ENCODE measurements at regions not wholly inside any gene's neighbourhood (a gene's known extent, or its start where the extent isn't known, plus 50 kb on each side); places are given as distances from the start of the nearest gene placed in this dataset.
"Not testable (repeated sequence)": the region's sequence is repeated elsewhere in the genome, so short reads cannot be mapped to it uniquely, and the experiment has no call there.

- Histone ChIP-seq H3K27me3 (no peaks in the 10 kb centered on the region), H3K9me3 (no peaks in the 10 kb centered on the region), H3K27ac (no peak overlapping the region), H3K36me3 (no peaks in the 10 kb centered on the region), H3K4me1 (peaks cover 3 to 22% (median 5%) of the 10 kb centered on the region in 4 donors), H3K4me3 (no peak overlapping the region)
- TF ChIP-seq POLR2A (IDR thresholded peaks at IDR 0.05) (no peak), CTCF (IDR thresholded peaks at IDR 0.05) (no peak)
- no peak for DNase-seq
These were observed 62.6 kb upstream of the TMEM97 start for GRCh38 chr17:28256370-28256769.

- H3K27me3 ChIP-seq: no peaks in the 10 kb centered on the region
- no peak overlapping the region for H3K27ac ChIP-seq
- no peak for DNase-seq
- H3K9me3 ChIP-seq: peaks cover 0 to under 1% (median 0%) of the 10 kb centered on the region in 4 donors
- peaks cover under 1 to 18% (median 2%) of the 10 kb centered on the region in 4 donors for H3K4me1 ChIP-seq
- no peak overlapping the region for H3K4me3 ChIP-seq
- TF ChIP-seq POLR2A (IDR thresholded peaks at IDR 0.05) (no peak), CTCF (IDR thresholded peaks at IDR 0.05) (no peak)
- H3K36me3 ChIP-seq: no peaks in the 10 kb centered on the region
These were observed 62.1 kb upstream of the TMEM97 start for GRCh38 chr17:28256881-28257280.

GRCh38 chr17:28258347-28258887 lies 60.6 kb upstream of the TMEM97 start:
- H3K36me3 ChIP-seq: no peaks in the 10 kb centered on the region
- peaks cover 0 to 15% (median 3%) of the 10 kb centered on the region in 4 donors for H3K9me3 ChIP-seq
- TF ChIP-seq POLR2A (IDR thresholded peaks at IDR 0.05) (no peak), CTCF (IDR thresholded peaks at IDR 0.05) (no peak)
- H3K4me1 ChIP-seq: peaks cover 0 to 14% (median 1%) of the 10 kb centered on the region in 4 donors
- DNase-seq: peak in 1 of 3 donors; percentile 50
- H3K27me3 ChIP-seq: no peaks in the 10 kb centered on the region
- no peak overlapping the region for H3K27ac ChIP-seq
- no peak overlapping the region for H3K4me3 ChIP-seq

- DNase-seq: peak in 1 of 3 donors; percentile 8
- TF ChIP-seq POLR2A (IDR thresholded peaks at IDR 0.05) (no peak), CTCF (IDR thresholded peaks at IDR 0.05) (no peak)
- Histone ChIP-seq H3K4me3 (no peak overlapping the region), H3K27ac (no peak overlapping the region), H3K36me3 (no peaks in the 10 kb centered on the region), H3K9me3 (peaks cover 0 to 15% (median 3%) of the 10 kb centered on the region in 4 donors), H3K27me3 (no peaks in the 10 kb centered on the region), H3K4me1 (peaks cover 0 to 14% (median 1%) of the 10 kb centered on the region in 4 donors)
These were observed 57.8 kb upstream of the TMEM97 start for GRCh38 chr17:28261219-28261618.

GRCh38 chr17:28262123-28262745 lies 56.8 kb upstream of the TMEM97 start:
- Histone ChIP-seq H3K4me1 (peaks cover 0 to 14% (median 1%) of the 10 kb centered on the region in 4 donors), H3K9me3 (peaks cover 0 to 15% (median 3%) of the 10 kb centered on the region in 4 donors)
- not testable (repeated sequence) for H3K4me3 ChIP-seq, H3K27me3 ChIP-seq, H3K27ac ChIP-seq, H3K36me3 ChIP-seq
- peak in 1 of 3 donors; percentile 0 for DNase-seq

GRCh38 chr17:28264902-28265548 lies 54.0 kb upstream of the TMEM97 start:
- not testable (repeated sequence) for H3K36me3 ChIP-seq, H3K4me3 ChIP-seq, H3K27me3 ChIP-seq, H3K4me1 ChIP-seq
- H3K27ac ChIP-seq: peak overlapping the region in 2 of 4 donors; percentile 34 to 55
- DNase-seq: peak in 1 of 3 donors; percentile 46
- peaks cover 0 to 15% (median 3%) of the 10 kb centered on the region in 4 donors for H3K9me3 ChIP-seq

GRCh38 chr17:28265856-28266546 lies 53.0 kb upstream of the TMEM97 start:
- H3K27me3 ChIP-seq, H3K27ac ChIP-seq, H3K4me3 ChIP-seq, H3K36me3 ChIP-seq, H3K4me1 ChIP-seq: not testable (repeated sequence)
- peak in 1 of 3 donors; percentile 36 for DNase-seq
- H3K9me3 ChIP-seq: peaks cover 0 to 15% (median 3%) of the 10 kb centered on the region in 4 donors

GRCh38 chr17:28266547-28266920 lies 52.5 kb upstream of the TMEM97 start:
- H3K36me3 ChIP-seq, DNase-seq, H3K27ac ChIP-seq, H3K4me1 ChIP-seq, H3K4me3 ChIP-seq, H3K27me3 ChIP-seq: not testable (repeated sequence)
- peaks cover 0 to 15% (median 3%) of the 10 kb centered on the region in 4 donors for H3K9me3 ChIP-seq

GRCh38 chr17:28266926-28267719 lies 51.9 kb upstream of the TMEM97 start:
- not testable (repeated sequence) for H3K36me3 ChIP-seq, H3K27ac ChIP-seq, H3K4me3 ChIP-seq, H3K4me1 ChIP-seq, H3K27me3 ChIP-seq
- peak in 1 of 3 donors; percentile 34 for DNase-seq
- H3K9me3 ChIP-seq: peaks cover 0 to 12% (median 3%) of the 10 kb centered on the region in 4 donors
